IMR-90 (cell line): ENCODE measurements at regions not wholly inside any gene's neighbourhood (a gene's known extent, or its start where the extent isn't known, plus 50 kb on each side); places are given as distances from the start of the nearest gene placed in this dataset.

ENCODE experiments used
- ATAC-seq: fragments of 200-7000 bp; cut with Tn5 transposase; 2 replicates; pipeline ENCODE4 v1.9.1; 2020; ENCODE audit warnings: low read depth, mild to moderate bottlenecking, moderate library complexity
- BruUV-seq: library from RNA; stranded (reverse); fragments of 400-500 nt; replicated peaks from 2 replicates; lab custom pipeline; 2021; lab: Mats Ljungman, UMichigan
- CTCF ChIA-PET: fragments of 300-600 bp; formaldehyde crosslinking; extraction: SDS; loops from one replicate; lab custom pipeline; 2021; ENCODE audit warnings: antibody characterized with exemption; lab: Yijun Ruan, JAX
- POLR2A ChIA-PET: fragments of 300-600 bp; sonication (Branson Sonifier 250); formaldehyde crosslinking; loops from one replicate; lab custom pipeline; 2022; ENCODE audit warnings: antibody characterized with exemption; ENCODE audit not compliant: unreplicated experiment; lab: Charles Lee
- DNase-seq: peaks from one replicate; pipeline ENCODE4 v3.0.0; 2013
- H2AFZ ChIP-seq: replicated peaks from 2 replicates; pipeline ENCODE3; 2013; ENCODE audit warnings: low read length, mild to moderate bottlenecking; ENCODE audit not compliant: poor library complexity
- H2AK5ac ChIP-seq: 2 replicates; pipeline ENCODE4 v1.6.1; 2013; ENCODE audit warnings: low read depth, low read length, inconsistent platforms
- H2AK9ac ChIP-seq: replicated peaks from 2 replicates; pipeline ENCODE3; 2013; ENCODE audit warnings: mild to moderate bottlenecking, low read depth, low read length, moderate library complexity; ENCODE audit not compliant: poor library complexity
- H2BK120ac ChIP-seq: 2 replicates; pipeline ENCODE4 v1.6.1; 2013; ENCODE audit warnings: low read depth, low read length, inconsistent platforms
- H2BK15ac ChIP-seq: 3 replicates; pipeline ENCODE4 v1.6.1; 2013; ENCODE audit warnings: low read depth, low read length, inconsistent platforms
- H2BK20ac ChIP-seq: 2 replicates; pipeline ENCODE4 v1.6.1; 2013; ENCODE audit warnings: low read depth, mild to moderate bottlenecking, inconsistent platforms, low read length, moderate library complexity
- H2BK5ac ChIP-seq: 2 replicates; pipeline ENCODE4 v1.6.1; 2013; ENCODE audit warnings: mild to moderate bottlenecking, low read depth, low read length, inconsistent platforms; ENCODE audit not compliant: poor library complexity, severe bottlenecking
- H3K14ac ChIP-seq: replicated peaks from 2 replicates; pipeline ENCODE4 v1.6.1; 2013; ENCODE audit warnings: low read depth, low read length, inconsistent platforms
- H3K18ac ChIP-seq: 2 replicates; pipeline ENCODE4 v1.6.1; 2013; ENCODE audit warnings: low read depth, low read length, control low read depth
- H3K23ac ChIP-seq: 2 replicates; pipeline ENCODE4 v1.6.1; 2013; ENCODE audit warnings: low read depth, low read length, inconsistent platforms
- H3K27ac ChIP-seq: 2 replicates; pipeline ENCODE4 v1.5.1; 2013; ENCODE audit warnings: mild to moderate bottlenecking, control low read depth, low read length; ENCODE audit not compliant: insufficient read depth
- H3K27me3 ChIP-seq: 2 replicates; pipeline ENCODE4 v1.6.1; 2013; ENCODE audit warnings: low read length; ENCODE audit not compliant: control insufficient read depth, insufficient read depth
- H3K36me3 ChIP-seq: 2 replicates; pipeline ENCODE4 v1.6.1; 2013; ENCODE audit warnings: low read length, mixed read lengths; ENCODE audit not compliant: control insufficient read depth, insufficient read depth
- H3K4ac ChIP-seq: 2 replicates; pipeline ENCODE4 v1.6.1; 2013; ENCODE audit warnings: low read depth, low read length, inconsistent platforms
- H3K4me1 ChIP-seq: 2 replicates; pipeline ENCODE4 v1.6.1; 2013; ENCODE audit warnings: low read length, mixed read lengths; ENCODE audit not compliant: control insufficient read depth, insufficient read depth
- H3K4me2 ChIP-seq: 2 replicates; pipeline ENCODE4 v1.6.1; 2013; ENCODE audit warnings: low read depth, mild to moderate bottlenecking, control low read depth, low read length, moderate library complexity
- H3K4me3 ChIP-seq: 2 replicates; pipeline ENCODE4 v1.5.1; 2013; ENCODE audit warnings: low read depth, mild to moderate bottlenecking, control low read depth, low read length, moderate library complexity; ENCODE audit not compliant: insufficient read depth
- H3K56ac ChIP-seq: 2 replicates; pipeline ENCODE4 v1.6.1; 2013; ENCODE audit warnings: low read length, inconsistent platforms; ENCODE audit not compliant: insufficient read depth; ENCODE audit errors: extremely low read depth
- H3K79me1 ChIP-seq, 2 experiments: 2 replicates each; pipeline ENCODE4 v1.6.1; 2013; ENCODE audit warnings: low read length in 2 of 2, inconsistent platforms in 1 of 2, low read depth in 1 of 2
- H3K9ac ChIP-seq: 2 replicates; pipeline ENCODE4 v1.6.1; 2013; ENCODE audit warnings: low read depth, low read length, control low read depth
- H3K9me1 ChIP-seq: 2 replicates; pipeline ENCODE4 v1.6.1; 2013; ENCODE audit warnings: low read length, inconsistent platforms; ENCODE audit not compliant: insufficient read depth
- H3K9me3 ChIP-seq: 2 replicates; pipeline ENCODE4 v1.6.1; 2013; ENCODE audit warnings: low read length; ENCODE audit not compliant: control insufficient read depth, insufficient read depth
- H4K20me1 ChIP-seq: 2 replicates; pipeline ENCODE4 v1.6.1; 2013; ENCODE audit warnings: low read length, inconsistent platforms; ENCODE audit not compliant: insufficient read depth
- H4K5ac ChIP-seq: 2 replicates; pipeline ENCODE4 v1.6.1; 2013; ENCODE audit warnings: mild to moderate bottlenecking, low read depth, low read length, control low read depth
- H4K8ac ChIP-seq, 2 experiments: 2 replicates each; pipeline ENCODE4 v1.6.1; 2013; ENCODE audit warnings: low read depth in 2 of 2, low read length in 2 of 2, control low read depth in 1 of 2, inconsistent platforms in 1 of 2
- H4K91ac ChIP-seq: 2 replicates; pipeline ENCODE4 v1.6.1; 2013; ENCODE audit warnings: low read depth, low read length, inconsistent platforms; ENCODE audit not compliant: insufficient read depth
- BHLHE40 ChIP-seq: fragments of 150-350 bp; IDR thresholded peaks from 2 replicates; pipeline ENCODE4 v1.6.1; 2016; ENCODE audit warnings: mild to moderate bottlenecking, low read depth, low read length
- CEBPB ChIP-seq: IDR thresholded peaks from 2 replicates; pipeline ENCODE4 v1.6.1; 2012; ENCODE audit warnings: low read depth, low read length, improper control_type of control experiment
- CHD1 ChIP-seq: IDR thresholded peaks from 2 replicates; pipeline ENCODE4 v1.6.1; 2012; ENCODE audit warnings: low read depth, low read length, improper control_type of control experiment
- CTCF ChIP-seq: conservative IDR thresholded peaks from 2 replicates; pipeline ENCODE4 v1.5.1; 2012; ENCODE audit warnings: mild to moderate bottlenecking, low read depth, low read length, improper control_type of control experiment
- ELK1 ChIP-seq: fragments of 150-350 bp; IDR thresholded peaks from 2 replicates; pipeline ENCODE4 v1.6.1; 2016; ENCODE audit warnings: low read depth, mild to moderate bottlenecking, low read length, moderate library complexity, borderline replicate concordance
- FOS ChIP-seq: fragments of 150-350 bp; IDR thresholded peaks from 2 replicates; pipeline ENCODE4 v1.6.1; 2016; ENCODE audit warnings: low read depth, low read length
- MAFK ChIP-seq: IDR thresholded peaks from 2 replicates; pipeline ENCODE4 v1.6.1; 2012; ENCODE audit warnings: low read depth, low read length, improper control_type of control experiment
- MAZ ChIP-seq: IDR thresholded peaks from 2 replicates; pipeline ENCODE4 v1.6.1; 2012; ENCODE audit warnings: low read depth, mild to moderate bottlenecking, low read length, improper control_type of control experiment, moderate library complexity, borderline replicate concordance
- MXI1 ChIP-seq: IDR thresholded peaks from 2 replicates; pipeline ENCODE4 v1.6.1; 2012; ENCODE audit warnings: low read depth, mild to moderate bottlenecking, low read length, moderate library complexity, borderline replicate concordance
- NFE2L2 ChIP-seq: fragments of 150-350 bp; IDR thresholded peaks from 2 replicates; pipeline ENCODE4 v1.6.1; 2016; ENCODE audit warnings: low read depth, mild to moderate bottlenecking, low read length
- POLR2A ChIP-seq: IDR thresholded peaks from 2 replicates; pipeline ENCODE4 v1.6.1; 2012; ENCODE audit warnings: mild to moderate bottlenecking, low read depth, low read length
- RAD21 ChIP-seq: IDR thresholded peaks from 2 replicates; pipeline ENCODE4 v1.6.1; 2012; ENCODE audit warnings: low read length, improper control_type of control experiment
- RCOR1 ChIP-seq: IDR thresholded peaks from 2 replicates; pipeline ENCODE4 v1.6.1; 2012; ENCODE audit warnings: mild to moderate bottlenecking, low read length, improper control_type of control experiment; ENCODE audit not compliant: insufficient replicate concordance
- RFX5 ChIP-seq: IDR thresholded peaks from 2 replicates; pipeline ENCODE4 v1.8.0; 2012; ENCODE audit warnings: low read depth, mild to moderate bottlenecking, low read length, moderate library complexity
- SMC3 ChIP-seq: fragments of 150-350 bp; IDR thresholded peaks from 2 replicates; pipeline ENCODE4 v1.6.1; 2016; ENCODE audit warnings: low read depth, mild to moderate bottlenecking, antibody characterized with exemption, low read length, moderate library complexity
- USF2 ChIP-seq: fragments of 150-350 bp; IDR thresholded peaks from 2 replicates; pipeline ENCODE4 v1.6.1; 2017; ENCODE audit warnings: mild to moderate bottlenecking, antibody characterized with exemption, low read length, low read depth
- dilution Hi-C: fragments of 300-500 bp; cut with HindIII; formaldehyde crosslinking; loops from one replicate; pipeline ENCODE4 v1.14.3; 2018; ENCODE audit warnings: low sequenced_read_pairs; ENCODE audit not compliant: unreplicated experiment
- in situ Hi-C: fragments of 300-500 bp; cut with MboI; formaldehyde crosslinking; loops from 3 replicates; pipeline ENCODE4 v1.14.3; 2019; ENCODE audit warnings: low sequenced_read_pairs, inconsistent platforms, mixed read lengths
- intact Hi-C: fragments of 100-400 bp; cut with micrococcal nuclease; formaldehyde crosslinking; loops from 2 replicates; pipeline ENCODE4 v1.10.0; 2022

DNA sequence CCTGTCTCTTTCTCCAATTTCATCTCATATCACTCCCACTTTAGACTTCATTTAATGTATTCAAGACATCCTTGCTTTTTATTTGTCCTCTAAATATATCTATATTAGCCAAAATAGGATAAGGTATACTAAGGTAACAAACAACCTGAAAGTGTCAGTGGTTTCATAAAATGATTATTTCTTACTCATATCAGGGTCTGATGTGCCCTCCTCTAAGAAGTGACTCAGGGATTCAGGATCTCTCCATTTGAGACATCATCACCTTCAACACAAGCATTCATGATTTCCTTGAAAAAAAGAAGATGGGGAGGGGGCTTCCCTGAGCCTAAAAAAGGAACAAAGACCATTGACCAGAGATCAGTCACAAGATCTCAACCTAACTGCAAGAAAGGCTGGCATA, 131.4 kb upstream of the POU2AF2 start:
- no peak overlapping the region for H2BK5ac ChIP-seq
- no peak overlapping the region for H2BK20ac ChIP-seq
- H4K91ac ChIP-seq: no peak overlapping the region
- TF ChIP-seq MXI1: no peak
- no peak for TF ChIP-seq SMC3
- no peak for TF ChIP-seq USF2
- no peak for TF ChIP-seq CTCF
- TF ChIP-seq NFE2L2: no peak
- TF ChIP-seq BHLHE40: no peak
- TF ChIP-seq CEBPB: no peak
- no peak for TF ChIP-seq MAFK
- no peak for TF ChIP-seq MAZ
- TF ChIP-seq RAD21: no peak
- TF ChIP-seq RFX5: no peak
- no peak for TF ChIP-seq POLR2A
- no peak for TF ChIP-seq ELK1
- TF ChIP-seq RCOR1: no peak
- TF ChIP-seq FOS: no peak
- no peak for TF ChIP-seq CHD1
- H4K8ac ChIP-seq: no peak overlapping the region
- no peaks in the 10 kb centered on the region for H4K20me1 ChIP-seq
- dilution Hi-C loops (no loop called here), intact Hi-C loops (no loop called here), in situ Hi-C loops (no loop called here)
- H2BK120ac ChIP-seq: no peak overlapping the region
- no peak overlapping the region for H3K4me3 ChIP-seq
- DNase-seq (no peak), ATAC-seq (no peak)
- H3K4ac ChIP-seq: no peak overlapping the region
- no peak overlapping the region for H3K56ac ChIP-seq
- no peaks in the 10 kb centered on the region for H3K36me3 ChIP-seq
- no peaks in the 10 kb centered on the region for H3K79me1 ChIP-seq
- no peak overlapping the region for H3K9ac ChIP-seq
- POLR2A ChIA-PET: no interaction called here
- no peak overlapping the region for H2AK5ac ChIP-seq
- no TSS peak for BruUV-seq
- no peaks in the 10 kb centered on the region for H3K9me1 ChIP-seq
- no peak overlapping the region for H3K23ac ChIP-seq
- H3K27ac ChIP-seq: no peak overlapping the region
- no peaks in the 10 kb centered on the region for H3K27me3 ChIP-seq
- H3K4me1 ChIP-seq: peaks cover 2% of the 10 kb centered on the region
- H3K18ac ChIP-seq: no peak overlapping the region
- no peak overlapping the region for H3K14ac ChIP-seq
- CTCF ChIA-PET: no interaction called here
- H2AFZ ChIP-seq: no peak overlapping the region
- H3K9me3 ChIP-seq: no peaks in the 10 kb centered on the region
- H4K5ac ChIP-seq: no peak overlapping the region
- H3K4me2 ChIP-seq: no peak overlapping the region
- no peak overlapping the region for H2BK15ac ChIP-seq
- H2AK9ac ChIP-seq: no peak overlapping the region
